Panc1 (cell line): ENCODE measurements at regions not wholly inside any gene's neighbourhood (a gene's known extent, or its start where the extent isn't known, plus 50 kb on each side); places are given as distances from the start of the nearest gene placed in this dataset.

ENCODE experiments used
- ATAC-seq: fragments of 200-7000 bp; cut with Tn5 transposase; 2 replicates; pipeline ENCODE4 v1.9.1; 2020; ENCODE audit warnings: mild to moderate bottlenecking, moderate library complexity
- BruUV-seq: library from RNA; stranded (reverse); fragments of 400-500 nt; replicated peaks from 2 replicates; lab custom pipeline; 2021; lab: Mats Ljungman, UMichigan
- CTCF ChIA-PET: fragments of 300-600 bp; sonication (Branson Sonifier 250); formaldehyde crosslinking; loops from one replicate; lab custom pipeline; 2022; ENCODE audit warnings: antibody characterized with exemption; lab: Charles Lee
- POLR2A ChIA-PET: fragments of 300-600 bp; sonication (Branson Sonifier 250); formaldehyde crosslinking; loops from one replicate; lab custom pipeline; 2022; ENCODE audit warnings: antibody characterized with exemption; lab: Charles Lee
- DNase-seq: peaks from one replicate; pipeline ENCODE4 v3.0.0-alpha.2; 2010; ENCODE audit warnings: low read depth, low spot score
- H3K27ac ChIP-seq: 2 replicates; pipeline ENCODE4 v1.5.1; 2011; ENCODE audit warnings: mild to moderate bottlenecking, low read length, inconsistent platforms
- H3K27me3 ChIP-seq: fragments of 200-500 bp; sonication (Bioruptor generic); 2 replicates; pipeline ENCODE4 v1.6.0; 2014; ENCODE audit warnings: low read length, inconsistent platforms; ENCODE audit not compliant: control insufficient read depth, insufficient read depth
- H3K36me3 ChIP-seq: fragments of 200-500 bp; sonication (Bioruptor generic); 2 replicates; pipeline ENCODE4 v1.5.1; 2014; ENCODE audit warnings: inconsistent platforms, mild to moderate bottlenecking, low read length, moderate library complexity; ENCODE audit not compliant: control insufficient read depth, insufficient read depth
- H3K4me1 ChIP-seq: 2 replicates; pipeline ENCODE4 v1.5.1; 2011; ENCODE audit warnings: inconsistent platforms, mild to moderate bottlenecking, low read length, moderate library complexity; ENCODE audit not compliant: control insufficient read depth, insufficient read depth
- H3K4me3 ChIP-seq, 2 experiments: 2 replicates each; pipeline ENCODE4 v1.5.1; 2011 to 2012; ENCODE audit warnings: low read depth in 2 of 2, low read length in 2 of 2, mild to moderate bottlenecking in 2 of 2, inconsistent platforms in 1 of 2, moderate library complexity in 1 of 2
- H3K9me3 ChIP-seq: fragments of 200-500 bp; sonication (Bioruptor generic); 2 replicates; pipeline ENCODE4 v1.5.1; 2014; ENCODE audit warnings: low read depth, mild to moderate bottlenecking, inconsistent platforms, low read length, moderate library complexity; ENCODE audit not compliant: control insufficient read depth, insufficient read depth
- CTCF ChIP-seq: fragments of 450-650 bp; IDR thresholded peaks from 2 replicates; pipeline ENCODE4 v1.5.1; 2017; ENCODE audit warnings: mild to moderate bottlenecking
- POLR2AphosphoS5 ChIP-seq: IDR thresholded peaks from 2 replicates; pipeline ENCODE4 v1.6.1; 2012; ENCODE audit warnings: mild to moderate bottlenecking, low read depth, low read length, moderate library complexity
- SIN3A ChIP-seq: IDR thresholded peaks from 2 replicates; pipeline ENCODE4 v1.6.1; 2012; ENCODE audit warnings: low read depth, mild to moderate bottlenecking, low read length, moderate library complexity, borderline replicate concordance; ENCODE audit not compliant: insufficient read depth
- TCF7L2 ChIP-seq: IDR thresholded peaks from 2 replicates; pipeline ENCODE4 v1.6.1; 2011; ENCODE audit warnings: mild to moderate bottlenecking, low read depth, low read length, inconsistent platforms
- in situ Hi-C: cut with HindIII; loops from 2 replicates; pipeline ENCODE4 v1.10.0; 2016; ENCODE audit warnings: low sequenced_read_pairs, low pct_unique_long_range_greater_than_20kb
- intact Hi-C: fragments of 100-400 bp; cut with micrococcal nuclease; formaldehyde crosslinking; loops from one replicate; pipeline ENCODE4 v1.10.0; 2022; ENCODE audit not compliant: unreplicated experiment
- TF ChIP-seq, protein P1 (sequence below), 2 experiments: IDR thresholded peaks; 2 replicates each; pipeline ENCODE4 v1.6.1; 2011 to 2012; ENCODE audit warnings: low read depth in 2 of 2, control low read depth in 1 of 2, low read length in 1 of 2, mild to moderate bottlenecking in 1 of 2, moderate library complexity in 1 of 2; ENCODE audit not compliant: insufficient read depth in 1 of 2

- intact Hi-C loops (no loop called here), in situ Hi-C loops (no loop called here)
- Histone ChIP-seq H3K4me1 (no peaks in the 10 kb centered on the region), H3K36me3 (no peaks in the 10 kb centered on the region), H3K27me3 (peaks cover 2% of the 10 kb centered on the region; the same call in 1 of the 2 replicates), H3K4me3 (no peak overlapping the region), H3K27ac (no peak overlapping the region), H3K9me3 (no peaks in the 10 kb centered on the region)
- no TSS peak for BruUV-seq
- ATAC-seq: no peak
- no peak for DNase-seq
- CTCF ChIA-PET: no interaction called here
- POLR2A ChIA-PET: no interaction called here
- no peak for TF ChIP-seq SIN3A
- no peak for TF ChIP-seq POLR2AphosphoS5
- TF ChIP-seq, protein P1, sequence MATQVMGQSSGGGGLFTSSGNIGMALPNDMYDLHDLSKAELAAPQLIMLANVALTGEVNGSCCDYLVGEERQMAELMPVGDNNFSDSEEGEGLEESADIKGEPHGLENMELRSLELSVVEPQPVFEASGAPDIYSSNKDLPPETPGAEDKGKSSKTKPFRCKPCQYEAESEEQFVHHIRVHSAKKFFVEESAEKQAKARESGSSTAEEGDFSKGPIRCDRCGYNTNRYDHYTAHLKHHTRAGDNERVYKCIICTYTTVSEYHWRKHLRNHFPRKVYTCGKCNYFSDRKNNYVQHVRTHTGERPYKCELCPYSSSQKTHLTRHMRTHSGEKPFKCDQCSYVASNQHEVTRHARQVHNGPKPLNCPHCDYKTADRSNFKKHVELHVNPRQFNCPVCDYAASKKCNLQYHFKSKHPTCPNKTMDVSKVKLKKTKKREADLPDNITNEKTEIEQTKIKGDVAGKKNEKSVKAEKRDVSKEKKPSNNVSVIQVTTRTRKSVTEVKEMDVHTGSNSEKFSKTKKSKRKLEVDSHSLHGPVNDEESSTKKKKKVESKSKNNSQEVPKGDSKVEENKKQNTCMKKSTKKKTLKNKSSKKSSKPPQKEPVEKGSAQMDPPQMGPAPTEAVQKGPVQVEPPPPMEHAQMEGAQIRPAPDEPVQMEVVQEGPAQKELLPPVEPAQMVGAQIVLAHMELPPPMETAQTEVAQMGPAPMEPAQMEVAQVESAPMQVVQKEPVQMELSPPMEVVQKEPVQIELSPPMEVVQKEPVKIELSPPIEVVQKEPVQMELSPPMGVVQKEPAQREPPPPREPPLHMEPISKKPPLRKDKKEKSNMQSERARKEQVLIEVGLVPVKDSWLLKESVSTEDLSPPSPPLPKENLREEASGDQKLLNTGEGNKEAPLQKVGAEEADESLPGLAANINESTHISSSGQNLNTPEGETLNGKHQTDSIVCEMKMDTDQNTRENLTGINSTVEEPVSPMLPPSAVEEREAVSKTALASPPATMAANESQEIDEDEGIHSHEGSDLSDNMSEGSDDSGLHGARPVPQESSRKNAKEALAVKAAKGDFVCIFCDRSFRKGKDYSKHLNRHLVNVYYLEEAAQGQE (IDR thresholded peaks at IDR 0.05; ENCODE audit: insufficient read depth in 1 of 2, low read depth in 2 of 2, low read length in 1 of 2): no peak
- TF ChIP-seq CTCF: no peak
- TF ChIP-seq TCF7L2: no peak
Observed at GRCh38 chr16:6018848-6019489, 921.4 kb upstream of the EEF2KMT start.

- H3K4me3 ChIP-seq: no peak overlapping the region
- peak; percentile 58 for TF ChIP-seq CTCF
- TF ChIP-seq, protein P1 (IDR thresholded peaks at IDR 0.05; ENCODE audit: insufficient read depth in 1 of 2, low read depth in 2 of 2, low read length in 1 of 2): peak; percentile 56 to 64; a peak in 3 of 4 replicates
- TF ChIP-seq SIN3A: no peak
- no peaks in the 10 kb centered on the region; the same call in 1 of the 2 replicates for H3K27me3 ChIP-seq
- no peaks in the 10 kb centered on the region for H3K36me3 ChIP-seq
- ChIA-PET POLR2A (no interaction called here), CTCF (interaction anchor here (1.1 kb wide), 1 partner anchor 149 kb away, joined by 3 read pairs; no protein-coding TSS in a partner anchor)
- no peak overlapping the region for H3K27ac ChIP-seq
- DNase-seq (no peak), ATAC-seq (no peak)
- in situ Hi-C loops: no loop called here
- H3K9me3 ChIP-seq: no peaks in the 10 kb centered on the region
- intact Hi-C loops: no loop called here
- no TSS peak for BruUV-seq
- H3K4me1 ChIP-seq: no peaks in the 10 kb centered on the region
Observed at GRCh38 chr16:6016530-6017184, 919.1 kb upstream of the EEF2KMT start.
